Parathyroid adenoma (tissue), 2 donors: ENCODE measurements at regions not wholly inside any gene's neighbourhood (a gene's known extent, or its start where the extent isn't known, plus 50 kb on each side); places are given as distances from the start of the nearest gene placed in this dataset.

Experiments
- H2AFZ ChIP-seq: fragments of 300-600 bp; sonication (generic); one replicate; pipeline ENCODE4 v1.7.0; 2017; ENCODE audit warnings: antibody characterized with exemption, mild to moderate bottlenecking
- H3K27ac ChIP-seq: fragments of 300-600 bp; sonication (generic); one replicate; pipeline ENCODE4 v1.7.0; 2017
- H3K27me3 ChIP-seq: fragments of 300-600 bp; sonication (generic); one replicate; pipeline ENCODE4 v1.7.0; 2017; ENCODE audit warnings: low read length; ENCODE audit not compliant: control insufficient read depth, insufficient read depth
- H3K36me3 ChIP-seq: fragments of 300-600 bp; sonication (generic); one replicate; pipeline ENCODE4 v1.7.0; 2017; ENCODE audit warnings: low read length; ENCODE audit not compliant: control insufficient read depth, insufficient read depth
- H3K4me1 ChIP-seq: fragments of 300-600 bp; sonication (generic); one replicate; pipeline ENCODE4 v1.7.0; 2017; ENCODE audit warnings: control low read depth
- H3K4me2 ChIP-seq: fragments of 300-600 bp; sonication (generic); one replicate; pipeline ENCODE4 v1.7.0; 2017; ENCODE audit warnings: low read length
- H3K4me3 ChIP-seq: fragments of 300-600 bp; sonication (generic); one replicate; pipeline ENCODE4 v1.7.0; 2017; ENCODE audit warnings: low read depth, low read length
- H3K79me2 ChIP-seq: fragments of 300-600 bp; sonication (generic); one replicate; pipeline ENCODE4 v1.7.0; 2017; ENCODE audit warnings: control low read depth
- H3K9ac ChIP-seq: fragments of 300-600 bp; sonication (generic); one replicate; pipeline ENCODE4 v1.7.0; 2017; ENCODE audit warnings: mild to moderate bottlenecking
- H3K9me3 ChIP-seq: fragments of 300-600 bp; sonication (generic); one replicate; pipeline ENCODE4 v1.7.0; 2017; ENCODE audit warnings: low read length; ENCODE audit not compliant: control insufficient read depth
- CTCF ChIP-seq: fragments of 300-600 bp; sonication (generic); IDR thresholded peaks from one replicate; pipeline ENCODE4 v1.7.0; 2017; ENCODE audit warnings: antibody characterized with exemption, mild to moderate bottlenecking
- donor health status: primary hyperparathyroidism.

GRCh38 chr14:51487848-51488247 is 163.9 kb upstream of the FRMD6 start:
- no peaks in the 10 kb centered on the region for H3K9me3 ChIP-seq
- no peak overlapping the region for H3K4me2 ChIP-seq
- TF ChIP-seq CTCF: no peak
- no peak overlapping the region for H2AFZ ChIP-seq
- H3K27ac ChIP-seq: no peak overlapping the region
- H3K36me3 ChIP-seq: no peaks in the 10 kb centered on the region
- no peak overlapping the region for H3K9ac ChIP-seq
- H3K4me1 ChIP-seq: no peaks in the 10 kb centered on the region
- H3K27me3 ChIP-seq: no peaks in the 10 kb centered on the region
- no peaks in the 10 kb centered on the region for H3K79me2 ChIP-seq
- no peak overlapping the region for H3K4me3 ChIP-seq

GRCh38 chr14:51488569-51489220 is 163.0 kb upstream of the FRMD6 start:
- H3K36me3 ChIP-seq: no peaks in the 10 kb centered on the region
- no peaks in the 10 kb centered on the region for H3K79me2 ChIP-seq
- H3K4me2 ChIP-seq: no peak overlapping the region
- H3K27ac ChIP-seq: no peak overlapping the region
- H3K9ac ChIP-seq: no peak overlapping the region
- no peaks in the 10 kb centered on the region for H3K4me1 ChIP-seq
- TF ChIP-seq CTCF: no peak
- H3K9me3 ChIP-seq: no peaks in the 10 kb centered on the region
- H3K4me3 ChIP-seq: no peak overlapping the region
- no peaks in the 10 kb centered on the region for H3K27me3 ChIP-seq
- H2AFZ ChIP-seq: no peak overlapping the region

- Histone ChIP-seq H3K4me2 (no peak overlapping the region), H3K4me3 (no peak overlapping the region), H3K27me3 (no peaks in the 10 kb centered on the region), H3K9me3 (no peaks in the 10 kb centered on the region), H3K27ac (no peak overlapping the region), H2AFZ (no peak overlapping the region), H3K79me2 (no peaks in the 10 kb centered on the region), H3K36me3 (no peaks in the 10 kb centered on the region), H3K9ac (no peak overlapping the region), H3K4me1 (no peaks in the 10 kb centered on the region)
- no peak for TF ChIP-seq CTCF
These were observed 161.5 kb upstream of the FRMD6 start for GRCh38 chr14:51490205-51490604.

GRCh38 chr14:51491036-51491545 is 160.6 kb upstream of the FRMD6 start:
- Histone ChIP-seq H3K27me3 (no peaks in the 10 kb centered on the region), H3K9me3 (peaks cover 6% of the 10 kb centered on the region), H3K36me3 (no peaks in the 10 kb centered on the region), H3K4me1 (no peaks in the 10 kb centered on the region), H3K4me3 (no peak overlapping the region), H2AFZ (no peak overlapping the region), H3K27ac (no peak overlapping the region), H3K9ac (no peak overlapping the region), H3K79me2 (no peaks in the 10 kb centered on the region), H3K4me2 (no peak overlapping the region)
- TF ChIP-seq CTCF: no peak

- Histone ChIP-seq H3K4me3 (no peak overlapping the region), H3K36me3 (no peaks in the 10 kb centered on the region), H3K4me1 (no peaks in the 10 kb centered on the region), H2AFZ (no peak overlapping the region), H3K4me2 (no peak overlapping the region), H3K9ac (no peak overlapping the region), H3K9me3 (peaks cover 6% of the 10 kb centered on the region), H3K27ac (no peak overlapping the region), H3K79me2 (no peaks in the 10 kb centered on the region), H3K27me3 (no peaks in the 10 kb centered on the region)
- TF ChIP-seq CTCF: no peak
These were observed 159.9 kb upstream of the FRMD6 start for GRCh38 chr14:51491776-51492175.
